ENCODE measurements at regions not wholly inside any gene's neighbourhood (a gene's known extent, or its start where the extent isn't known, plus 50 kb on each side); places are given as distances from the start of the nearest gene placed in this dataset.

- DNase-seq (ENCODE audit: insufficient read length, low spot score) (no peak), FAIRE-seq (no peak)
- TF ChIP-seq POLR2AphosphoS5 (IDR thresholded peaks at IDR 0.05; ENCODE audit: low read depth, low read length) (no peak), POU2F2 (IDR thresholded peaks at IDR 0.05; ENCODE audit: low read depth, low read length) (no peak), TAF1 (IDR thresholded peaks at IDR 0.05; ENCODE audit: low read depth, low read length) (no peak), PAX5 (IDR thresholded peaks at IDR 0.05; ENCODE audit: insufficient read depth, low read length, severe bottlenecking) (no peak), SPI1 (IDR thresholded peaks at IDR 0.05; ENCODE audit: low read depth, low read length) (no peak), POLR2A (IDR thresholded peaks at IDR 0.05; ENCODE audit: low read depth, low read length) (no peak)
Observed at GRCh38 chr19:29405728-29405995, 120.1 kb upstream of the VSTM2B start.

DNA sequence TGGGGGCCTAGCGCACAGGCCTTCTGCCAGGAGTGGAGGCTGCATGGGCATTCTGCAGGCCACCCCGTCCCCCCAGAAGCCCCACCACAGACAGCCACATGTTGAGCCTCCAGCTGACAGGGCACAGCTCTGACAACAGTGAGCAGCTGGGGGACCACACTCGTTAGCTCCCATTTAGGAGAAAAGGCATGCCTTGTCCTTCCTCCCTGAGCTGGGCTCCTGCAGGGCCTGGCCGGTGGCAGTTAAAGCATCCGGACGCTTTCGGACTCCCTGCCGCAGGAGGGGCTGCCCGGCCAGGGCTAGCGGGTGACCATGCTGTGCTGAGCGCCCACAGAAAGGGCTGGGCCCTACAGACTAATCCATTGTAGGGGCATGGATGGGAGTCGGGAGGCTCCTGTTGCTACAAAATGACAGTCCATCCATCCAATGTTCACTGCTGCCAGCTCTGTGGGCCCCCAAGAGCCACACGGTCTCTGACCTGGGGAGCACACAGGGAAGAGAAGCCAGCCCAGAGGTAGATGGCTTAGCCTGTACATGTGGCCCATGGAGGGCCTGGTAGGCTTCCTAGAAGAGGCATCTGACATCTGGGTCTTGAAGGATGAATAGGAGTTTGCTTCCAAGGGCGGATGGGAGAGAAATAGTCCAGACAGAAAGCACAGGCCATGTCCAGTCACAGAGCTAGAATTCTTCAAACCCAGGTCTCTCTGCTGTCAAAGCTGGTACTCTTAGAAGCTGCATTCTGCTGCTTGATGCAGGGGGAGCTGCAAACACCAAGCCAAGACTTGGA, 116.5 kb upstream of the VSTM2B start:
- FAIRE-seq = no peak
- TF ChIP-seq POLR2AphosphoS5 (IDR thresholded peaks at IDR 0.05; ENCODE audit: low read depth, low read length) = no peak
- TF ChIP-seq SPI1 (IDR thresholded peaks at IDR 0.05; ENCODE audit: low read depth, low read length) = no peak
- no peak for TF ChIP-seq POLR2A (IDR thresholded peaks at IDR 0.05; ENCODE audit: low read depth, low read length)
- TF ChIP-seq TAF1 (IDR thresholded peaks at IDR 0.05; ENCODE audit: low read depth, low read length) = no peak
- no peak for TF ChIP-seq PAX5 (IDR thresholded peaks at IDR 0.05; ENCODE audit: insufficient read depth, low read length, severe bottlenecking)
- no peak for DNase-seq (ENCODE audit: insufficient read length, low spot score)

- TF ChIP-seq SPI1 (IDR thresholded peaks at IDR 0.05; ENCODE audit: low read depth, low read length) (no peak), PAX5 (IDR thresholded peaks at IDR 0.05; ENCODE audit: insufficient read depth, low read length, severe bottlenecking) (no peak), POLR2AphosphoS5 (IDR thresholded peaks at IDR 0.05; ENCODE audit: low read depth, low read length) (no peak), POU2F2 (IDR thresholded peaks at IDR 0.05; ENCODE audit: low read depth, low read length) (no peak)
- no peak for FAIRE-seq
- no peak for DNase-seq (ENCODE audit: insufficient read length, low spot score)
Observed at GRCh38 chr19:29410601-29411000, 115.2 kb upstream of the VSTM2B start.

GRCh38 chr19:29411113-29411581, 114.6 kb upstream of the VSTM2B start:
- no peak for TF ChIP-seq TAF1 (IDR thresholded peaks at IDR 0.05; ENCODE audit: low read depth, low read length)
- no peak for TF ChIP-seq PAX5 (IDR thresholded peaks at IDR 0.05; ENCODE audit: insufficient read depth, low read length, severe bottlenecking)
- TF ChIP-seq SPI1 (IDR thresholded peaks at IDR 0.05; ENCODE audit: low read depth, low read length) = no peak
- no peak for TF ChIP-seq POU2F2 (IDR thresholded peaks at IDR 0.05; ENCODE audit: low read depth, low read length)
- TF ChIP-seq POLR2A (IDR thresholded peaks at IDR 0.05; ENCODE audit: low read depth, low read length) = no peak
- TF ChIP-seq POLR2AphosphoS5 (IDR thresholded peaks at IDR 0.05; ENCODE audit: low read depth, low read length) = no peak
- no peak for FAIRE-seq
- no peak for DNase-seq (ENCODE audit: insufficient read length, low spot score)

- no peak for FAIRE-seq
Observed at GRCh38 chr19:29413435-29413834, 112.4 kb upstream of the VSTM2B start.

GRCh38 chr19:29415507-29415906, 110.3 kb upstream of the VSTM2B start:
- DNase-seq (ENCODE audit: insufficient read length, low spot score) (no peak), FAIRE-seq (no peak)
- TF ChIP-seq PAX5 (IDR thresholded peaks at IDR 0.05; ENCODE audit: insufficient read depth, low read length, severe bottlenecking) (no peak), POLR2A (IDR thresholded peaks at IDR 0.05; ENCODE audit: low read depth, low read length) (no peak), POLR2AphosphoS5 (IDR thresholded peaks at IDR 0.05; ENCODE audit: low read depth, low read length) (no peak), POU2F2 (IDR thresholded peaks at IDR 0.05; ENCODE audit: low read depth, low read length) (no peak), TAF1 (IDR thresholded peaks at IDR 0.05; ENCODE audit: low read depth, low read length) (no peak), SPI1 (IDR thresholded peaks at IDR 0.05; ENCODE audit: low read depth, low read length) (no peak)

More at GRCh38 chr19:29413435-29413834, 112.4 kb upstream of the VSTM2B start:
- no peak for TF ChIP-seq PAX5 (IDR thresholded peaks at IDR 0.05; ENCODE audit: insufficient read depth, low read length, severe bottlenecking)
- no peak for TF ChIP-seq POLR2AphosphoS5 (IDR thresholded peaks at IDR 0.05; ENCODE audit: low read depth, low read length)
- no peak for TF ChIP-seq SPI1 (IDR thresholded peaks at IDR 0.05; ENCODE audit: low read depth, low read length)
- TF ChIP-seq TAF1 (IDR thresholded peaks at IDR 0.05; ENCODE audit: low read depth, low read length) = no peak
- TF ChIP-seq POU2F2 (IDR thresholded peaks at IDR 0.05; ENCODE audit: low read depth, low read length) = no peak
- TF ChIP-seq POLR2A (IDR thresholded peaks at IDR 0.05; ENCODE audit: low read depth, low read length) = no peak
- DNase-seq (ENCODE audit: insufficient read length, low spot score) = no peak

GRCh38 chr19:29417048-29417447, 108.7 kb upstream of the VSTM2B start:
- FAIRE-seq (no peak), DNase-seq (ENCODE audit: insufficient read length, low spot score) (no peak)
- TF ChIP-seq SPI1 (IDR thresholded peaks at IDR 0.05; ENCODE audit: low read depth, low read length) (no peak), POU2F2 (IDR thresholded peaks at IDR 0.05; ENCODE audit: low read depth, low read length) (no peak), PAX5 (IDR thresholded peaks at IDR 0.05; ENCODE audit: insufficient read depth, low read length, severe bottlenecking) (no peak), POLR2AphosphoS5 (IDR thresholded peaks at IDR 0.05; ENCODE audit: low read depth, low read length) (no peak), TAF1 (IDR thresholded peaks at IDR 0.05; ENCODE audit: low read depth, low read length) (no peak), POLR2A (IDR thresholded peaks at IDR 0.05; ENCODE audit: low read depth, low read length) (no peak)

- DNase-seq (ENCODE audit: insufficient read length, low spot score) (no peak), FAIRE-seq (no peak)
- TF ChIP-seq SPI1 (IDR thresholded peaks at IDR 0.05; ENCODE audit: low read depth, low read length) (no peak), POU2F2 (IDR thresholded peaks at IDR 0.05; ENCODE audit: low read depth, low read length) (no peak), PAX5 (IDR thresholded peaks at IDR 0.05; ENCODE audit: insufficient read depth, low read length, severe bottlenecking) (no peak), TAF1 (IDR thresholded peaks at IDR 0.05; ENCODE audit: low read depth, low read length) (no peak), POLR2A (IDR thresholded peaks at IDR 0.05; ENCODE audit: low read depth, low read length) (no peak), POLR2AphosphoS5 (IDR thresholded peaks at IDR 0.05; ENCODE audit: low read depth, low read length) (no peak)
Observed at GRCh38 chr19:29418201-29418600, 107.6 kb upstream of the VSTM2B start.

DNA sequence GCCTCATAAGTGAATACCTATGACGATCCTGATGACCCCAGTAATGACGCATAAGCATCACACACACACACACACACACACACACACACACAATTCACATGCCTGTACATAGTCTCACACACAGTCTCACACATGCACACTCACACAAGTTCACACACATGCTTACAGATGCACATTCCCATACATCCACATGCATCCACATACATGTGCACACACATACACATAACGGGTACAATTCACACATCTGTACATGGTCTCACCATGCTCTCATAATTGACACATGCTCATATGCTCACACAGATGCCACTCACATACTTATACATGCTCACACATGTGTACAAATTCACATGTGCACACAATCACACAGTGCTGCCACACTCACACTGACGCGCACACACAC, 105.7 kb upstream of the VSTM2B start:
- FAIRE-seq (no peak), DNase-seq (ENCODE audit: insufficient read length, low spot score) (no peak)
- no peak for TF ChIP-seq SPI1 (IDR thresholded peaks at IDR 0.05; ENCODE audit: low read depth, low read length)
- no peak for TF ChIP-seq PAX5 (IDR thresholded peaks at IDR 0.05; ENCODE audit: insufficient read depth, low read length, severe bottlenecking)
- TF ChIP-seq POLR2A (IDR thresholded peaks at IDR 0.05; ENCODE audit: low read depth, low read length) = no peak
- TF ChIP-seq TAF1 (IDR thresholded peaks at IDR 0.05; ENCODE audit: low read depth, low read length) = no peak
- no peak for TF ChIP-seq POU2F2 (IDR thresholded peaks at IDR 0.05; ENCODE audit: low read depth, low read length)
